NCI-H226 (cell line): ENCODE measurements at regions not wholly inside any gene's neighbourhood (a gene's known extent, or its start where the extent isn't known, plus 50 kb on each side); places are given as distances from the start of the nearest gene placed in this dataset.

ENCODE experiments used
- DNase-seq: peaks from one replicate; pipeline ENCODE4 v3.0.0-alpha.2; 2015

DNA sequence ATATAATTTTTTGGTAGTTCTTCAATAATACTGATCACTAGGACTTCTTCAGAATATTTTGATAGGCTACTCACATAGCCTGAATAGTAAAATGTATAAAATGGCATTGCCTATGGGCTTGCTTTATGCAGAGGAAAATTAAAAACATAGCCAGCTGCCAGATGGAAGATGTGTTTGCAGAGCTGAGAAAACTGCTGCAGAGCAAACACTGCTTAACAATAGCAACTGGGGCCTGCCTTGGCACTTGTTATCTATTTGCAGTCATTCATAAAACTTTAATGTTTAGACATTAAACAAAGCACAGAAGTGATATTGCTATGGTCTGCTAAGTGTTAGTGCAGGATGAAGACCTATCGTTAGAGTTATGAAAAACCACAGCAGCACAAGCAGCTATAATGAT, 151.5 kb upstream of the SMC2 start:
- DNase-seq = no peak

DNA sequence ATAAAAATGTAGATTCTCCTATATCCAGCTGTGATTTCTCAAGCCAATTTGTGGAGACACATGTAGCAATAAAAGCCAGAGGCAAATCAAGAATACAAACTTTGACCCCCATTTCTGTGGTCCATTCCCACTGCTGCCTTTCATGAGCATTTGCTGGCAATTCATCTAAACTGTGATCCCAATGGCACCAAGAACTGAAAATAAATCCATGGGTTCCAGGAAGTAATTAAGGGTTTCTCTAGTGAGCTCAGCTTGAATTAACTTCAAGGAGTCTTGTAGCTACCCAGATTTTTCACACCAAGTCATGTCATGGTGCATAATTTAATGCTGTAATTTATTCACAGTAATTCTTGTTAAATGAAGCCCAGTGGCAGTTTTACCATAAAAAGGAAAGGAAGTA, 145.0 kb upstream of the SMC2 start:
- no peak for DNase-seq

DNA sequence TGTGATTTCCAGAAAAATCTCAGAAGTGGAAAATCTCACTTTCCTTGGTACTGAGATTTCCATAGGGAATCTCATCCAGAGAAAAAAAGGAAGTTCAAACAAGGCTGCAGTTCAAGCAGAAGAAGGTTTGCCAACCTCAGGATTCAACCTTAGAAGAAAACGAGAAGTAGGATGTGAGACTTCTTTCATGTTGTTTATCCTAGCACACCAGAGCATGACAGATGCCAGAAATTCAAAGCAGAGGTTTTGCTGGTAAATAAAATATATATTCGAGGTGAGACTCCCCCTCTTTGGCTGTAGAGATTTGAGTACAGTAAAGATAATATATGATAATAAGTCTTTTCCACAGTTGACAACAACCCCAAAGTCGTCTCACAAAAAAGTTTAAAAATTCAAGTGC, 116.9 kb upstream of the SMC2 start:
- no peak for DNase-seq

DNA sequence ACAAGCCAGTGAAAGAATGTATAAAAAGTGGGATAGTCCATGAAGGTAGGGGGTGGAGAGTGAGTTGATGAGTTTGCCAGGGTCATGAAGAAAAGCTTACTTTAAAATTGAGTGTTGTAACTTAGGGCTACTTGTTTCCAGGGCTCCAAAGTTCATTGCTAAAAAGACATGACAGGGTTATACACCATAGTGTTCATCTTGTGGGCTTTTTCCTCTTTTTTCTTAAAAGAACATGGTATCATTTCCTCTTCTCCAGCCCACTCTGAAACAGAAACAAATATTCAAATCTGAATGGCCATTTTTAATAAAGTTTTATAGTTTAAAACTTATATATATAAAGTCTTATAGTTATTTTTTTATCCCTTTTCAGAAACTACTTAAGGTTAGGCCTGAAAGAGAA, 115.7 kb upstream of the SMC2 start:
- DNase-seq = no peak

DNA sequence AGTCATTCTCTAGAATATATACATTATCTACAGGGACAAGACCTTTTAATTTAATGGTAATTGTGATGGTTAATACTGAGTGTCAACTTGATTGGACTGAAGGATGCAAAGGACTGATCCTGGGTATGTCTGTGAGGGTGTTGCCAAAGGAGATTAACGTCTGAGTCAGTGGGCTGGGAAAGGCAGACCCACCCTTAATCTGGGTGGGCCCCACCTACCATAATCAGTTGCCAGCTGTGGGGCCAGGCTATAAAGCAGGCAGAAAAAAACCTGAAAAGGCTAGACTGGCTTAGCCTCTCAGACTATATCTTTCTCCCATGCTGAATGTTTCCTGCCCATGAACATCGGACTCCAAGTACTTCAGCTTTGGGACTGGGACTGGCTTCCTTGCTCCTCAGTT, 112.2 kb upstream of the SMC2 start:
- no peak for DNase-seq

DNA sequence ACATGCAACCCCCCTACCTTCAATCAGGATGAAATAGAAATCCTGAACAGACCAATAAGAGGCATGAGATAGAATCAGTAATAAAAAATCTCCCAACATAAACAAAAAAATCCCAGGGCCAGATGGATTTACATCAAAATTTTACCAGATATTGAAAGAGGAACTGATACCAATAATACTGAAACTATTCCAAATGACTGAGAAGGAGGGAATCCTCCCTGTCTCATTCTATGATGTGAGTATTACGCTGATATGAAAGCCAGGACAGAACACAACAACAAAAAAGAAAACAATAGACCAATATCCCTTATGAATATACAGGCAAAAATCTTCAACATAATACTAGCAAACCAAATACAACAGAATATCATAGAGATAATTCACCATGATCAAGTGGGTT, 109.0 kb upstream of the SMC2 start:
- DNase-seq = no peak

DNA sequence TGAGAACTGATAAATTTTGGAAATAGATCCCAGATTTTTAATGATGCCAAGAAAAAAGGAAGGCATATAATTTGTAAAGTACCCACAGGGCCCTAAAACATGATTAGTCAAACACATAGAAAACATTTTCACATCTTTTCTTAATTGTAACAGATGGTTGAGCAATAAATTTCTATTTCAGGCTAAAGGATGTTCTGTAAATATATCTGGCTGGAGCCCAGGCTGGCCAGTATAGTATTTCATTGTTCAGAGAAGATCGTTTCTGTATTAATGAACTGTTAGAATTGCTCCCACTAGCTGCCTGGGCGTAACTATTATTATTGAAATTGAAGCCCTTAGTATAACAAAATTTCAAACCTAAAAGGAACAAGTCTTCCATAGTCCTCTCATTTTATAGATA, 105.3 kb upstream of the SMC2 start:
- no peak for DNase-seq

DNA sequence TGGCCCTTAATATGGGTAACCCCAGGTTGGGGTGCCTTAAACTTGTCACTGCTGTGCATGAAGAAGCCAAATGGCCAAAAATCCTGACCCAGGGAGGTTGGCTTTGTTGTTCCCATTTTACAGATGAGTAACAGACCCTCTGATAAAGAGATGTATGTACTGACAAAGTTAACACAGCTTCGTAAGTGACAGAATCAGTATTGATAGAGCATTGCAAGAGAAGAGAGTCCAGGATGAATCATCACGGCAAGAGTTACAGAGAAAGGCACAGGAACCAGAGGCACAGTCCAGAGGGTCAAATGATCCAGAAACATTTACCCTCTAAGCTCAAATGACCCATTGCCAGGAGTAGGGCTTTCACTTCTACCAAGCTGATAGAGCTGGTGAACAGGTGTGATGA, 103.8 kb upstream of the SMC2 start:
- DNase-seq = no peak

DNA sequence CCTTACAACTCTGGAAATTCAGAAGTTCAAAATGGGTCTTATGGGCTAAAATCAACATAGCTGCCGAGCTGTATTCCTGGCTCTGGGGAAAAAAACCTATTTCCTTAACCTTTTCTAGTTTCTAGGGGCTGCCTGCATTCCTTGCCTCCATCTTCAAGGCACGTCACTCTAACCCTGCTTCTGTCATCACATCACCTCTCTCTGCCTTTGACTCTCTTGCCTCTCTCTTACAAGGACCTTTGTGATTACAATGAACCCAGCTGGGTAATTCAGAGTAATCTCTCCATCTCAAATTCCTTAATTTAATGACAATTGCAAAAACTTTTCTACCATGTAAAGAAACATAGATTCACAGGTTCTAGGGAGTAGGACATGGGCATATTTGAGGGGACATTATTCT, 103.1 kb upstream of the SMC2 start:
- no peak for DNase-seq

DNA sequence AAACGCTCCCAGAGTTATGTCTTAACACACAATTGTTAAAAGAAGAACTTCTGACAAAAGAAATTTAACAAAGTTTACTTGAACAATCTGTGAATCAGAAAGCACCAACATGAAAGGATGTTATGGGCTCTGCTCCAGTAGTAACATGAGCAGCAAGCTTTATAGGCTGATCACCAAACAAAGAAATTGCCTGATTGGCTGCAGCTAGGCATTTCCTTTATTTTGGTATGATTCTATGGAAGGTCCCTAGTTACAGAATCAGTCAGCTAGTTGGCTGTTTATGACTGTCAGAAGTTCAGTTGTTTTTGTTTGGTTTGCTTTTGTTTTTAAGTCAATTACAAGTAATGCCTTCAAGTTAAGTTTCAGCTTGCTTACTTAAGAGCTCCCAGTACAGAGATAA, 102.4 kb upstream of the SMC2 start:
- peak; percentile 29 for DNase-seq

DNA sequence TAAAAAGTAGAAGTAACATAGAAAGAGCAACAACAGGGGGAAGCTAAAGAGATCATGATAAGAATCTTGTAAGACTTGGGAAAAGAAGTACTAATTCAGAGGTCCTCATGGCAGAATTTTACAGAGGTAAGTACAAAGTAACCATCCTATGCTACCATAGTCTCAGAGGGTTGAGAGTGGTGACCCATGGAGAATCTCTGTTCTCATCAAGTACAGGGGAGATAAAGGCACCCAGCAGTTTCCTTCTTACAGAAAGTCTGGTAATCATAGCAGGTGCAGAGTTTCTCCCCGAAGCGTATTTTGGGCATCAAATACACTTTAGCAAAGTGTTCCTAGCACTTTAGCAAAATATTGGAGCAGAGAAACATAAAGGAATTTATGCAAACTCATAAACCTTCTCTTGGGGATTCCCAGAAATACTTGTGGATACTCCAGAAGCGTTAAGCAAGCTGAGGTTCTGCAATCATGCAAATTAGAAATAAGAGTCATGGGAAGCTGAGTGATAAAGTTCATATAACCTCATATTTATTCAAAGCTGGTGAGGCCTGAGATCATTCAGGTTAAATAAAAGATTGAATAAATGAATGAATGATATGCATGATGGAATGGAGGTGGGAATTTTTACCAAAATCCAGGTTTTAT, 101.0 kb upstream of the SMC2 start:
- DNase-seq = no peak

DNA sequence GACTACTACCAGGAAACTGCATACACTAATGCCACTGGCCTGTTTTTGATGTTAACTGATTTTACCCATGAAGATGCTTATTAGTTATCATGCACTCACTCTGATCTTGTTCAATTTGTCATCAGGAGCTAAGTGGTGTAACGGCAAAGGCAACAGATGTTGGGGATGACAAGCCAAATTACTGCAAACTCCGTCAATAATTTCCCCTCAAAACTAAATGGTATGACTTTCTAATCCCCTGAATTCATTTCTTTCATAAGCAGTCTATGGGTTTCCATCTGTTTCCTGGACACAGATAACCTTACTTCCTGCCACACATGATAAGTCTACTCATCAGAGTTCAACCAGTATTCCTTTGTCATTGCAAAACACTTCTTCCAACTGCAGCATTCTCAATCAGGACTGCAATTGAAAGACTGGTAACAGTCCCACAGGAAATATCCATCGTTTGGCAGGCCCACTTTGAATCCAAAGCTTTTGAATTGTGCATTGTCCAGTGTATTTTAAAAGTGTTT, 96.2 kb upstream of the SMC2 start:
- no peak for DNase-seq

DNA sequence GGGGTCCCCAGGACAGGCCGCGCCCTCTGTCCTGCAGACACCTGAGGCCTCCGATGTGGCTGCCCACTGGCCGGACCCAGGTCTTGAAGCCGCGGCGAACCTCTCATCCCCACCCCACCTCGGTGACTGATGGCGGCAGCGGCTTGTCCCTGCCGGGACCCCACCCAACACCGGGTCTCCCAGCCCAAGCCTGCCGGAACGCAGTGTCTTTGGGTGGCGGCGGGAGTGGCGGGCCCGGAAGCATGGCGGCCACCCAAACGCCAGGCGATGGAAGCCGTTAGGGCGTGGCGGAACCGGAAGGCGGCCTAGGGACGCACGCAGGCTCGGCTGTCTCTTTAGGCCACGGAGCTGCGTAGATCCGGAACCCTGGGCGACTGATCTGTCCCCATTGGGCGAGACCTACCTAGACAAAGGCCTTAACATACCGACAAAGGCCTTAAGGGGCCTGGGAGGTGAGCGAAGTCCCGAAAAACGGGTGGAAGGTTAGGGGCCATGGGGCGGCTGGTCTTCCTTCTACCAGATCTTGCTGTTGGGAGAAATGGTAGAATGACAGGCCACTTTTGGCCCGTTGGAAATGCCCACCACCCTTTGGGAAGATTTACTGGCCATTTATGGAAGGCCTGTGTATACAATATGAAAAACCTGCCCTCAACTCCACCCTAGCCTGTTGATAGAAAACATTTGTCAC, 94.6 kb upstream of the SMC2 start:
- DNase-seq = no peak

DNA sequence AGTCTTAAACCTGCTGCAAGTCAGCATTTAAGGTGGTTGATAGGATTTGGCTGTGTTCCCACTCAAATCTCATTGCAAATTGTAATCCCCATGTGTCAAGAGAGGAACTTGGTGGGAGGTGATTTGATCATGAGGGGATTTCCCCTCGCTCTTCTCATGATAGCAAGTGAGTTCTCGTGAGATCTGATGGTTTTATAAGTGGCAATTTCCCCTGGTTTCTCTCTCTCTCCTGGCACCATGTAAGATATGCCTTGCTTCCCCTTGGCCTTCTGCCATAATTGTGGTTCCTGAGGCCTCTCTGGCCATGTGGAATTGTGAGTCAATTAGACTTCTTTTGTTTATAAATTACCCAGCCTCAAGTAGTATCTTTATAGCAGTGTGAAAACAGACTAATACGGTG, 84.3 kb upstream of the SMC2 start:
- DNase-seq = peak; percentile 58

DNA sequence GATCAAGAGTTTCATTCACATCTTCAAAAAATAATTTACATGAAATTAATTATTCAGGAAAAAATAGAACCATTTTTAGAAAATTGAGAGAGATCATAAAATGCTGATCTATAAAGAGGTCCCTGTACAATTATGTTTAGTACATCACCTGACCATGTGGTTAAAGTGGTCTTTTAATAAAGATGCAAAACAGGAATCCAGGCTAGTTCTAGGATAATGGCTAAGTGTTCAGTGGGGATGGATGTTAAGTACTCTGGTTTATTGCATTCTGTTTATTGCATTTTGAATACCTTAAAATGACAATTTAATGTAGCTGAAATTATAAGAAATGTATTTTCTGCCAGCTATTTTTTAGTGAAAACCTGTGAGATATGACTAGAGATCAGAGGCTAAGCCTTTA, 72.0 kb upstream of the SMC2 start:
- no peak for DNase-seq

DNA sequence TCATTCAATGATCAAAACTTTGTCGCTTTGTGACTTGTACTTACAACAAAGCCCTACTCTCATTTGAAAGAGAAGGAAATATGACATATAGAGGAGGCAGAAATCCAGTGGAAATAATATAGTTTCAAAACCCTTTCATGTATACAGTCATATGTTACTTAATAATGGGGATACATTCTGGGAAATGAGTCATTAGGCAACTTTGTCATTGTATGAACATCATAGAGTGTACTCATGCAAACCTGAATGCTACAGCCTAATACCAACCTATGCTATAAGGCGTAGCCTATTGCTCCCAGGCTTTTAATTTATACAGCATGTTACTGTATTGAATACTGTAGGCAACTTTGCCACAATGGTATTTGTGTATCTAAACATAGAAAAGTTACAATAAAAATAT, 69.0 kb upstream of the SMC2 start:
- DNase-seq = peak; percentile 41

DNA sequence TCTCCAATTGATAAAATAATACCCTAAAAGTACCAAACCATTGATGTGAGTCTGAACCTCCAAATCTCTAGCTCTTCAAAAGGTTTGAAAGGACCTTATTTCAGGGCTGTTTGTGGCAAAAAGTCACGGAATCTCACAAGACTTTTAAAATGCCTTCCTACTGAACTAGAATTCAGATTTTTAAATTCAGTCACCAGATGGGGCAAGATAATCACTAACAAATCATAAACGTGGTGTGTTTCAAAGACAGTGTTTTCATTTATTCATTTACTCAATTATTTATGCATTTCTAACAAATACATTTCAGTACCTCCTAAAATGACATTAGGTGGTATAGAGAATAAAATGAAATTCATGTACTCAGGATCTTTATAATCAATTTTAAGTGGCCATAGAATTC, 68.2 kb upstream of the SMC2 start:
- no peak for DNase-seq

DNA sequence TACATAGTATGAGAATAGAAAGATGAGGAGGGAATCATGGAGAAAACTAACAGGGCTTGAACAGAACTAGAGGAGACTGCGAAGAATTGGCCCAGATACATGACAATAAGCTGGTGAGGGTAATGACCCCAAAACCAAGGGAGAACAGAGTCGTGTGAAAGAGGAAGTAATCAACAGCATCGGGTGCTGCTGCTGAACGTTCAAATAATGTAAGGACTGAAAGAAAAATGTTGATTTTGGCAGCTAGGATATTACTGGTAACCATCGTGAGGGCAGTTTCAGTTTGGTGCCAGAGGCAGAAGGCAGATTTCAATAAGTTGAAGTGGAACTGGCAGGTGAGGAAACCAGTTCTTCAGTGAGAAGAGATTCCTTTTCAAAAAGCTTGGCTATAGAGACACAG, 66.8 kb upstream of the SMC2 start:
- no peak for DNase-seq

DNA sequence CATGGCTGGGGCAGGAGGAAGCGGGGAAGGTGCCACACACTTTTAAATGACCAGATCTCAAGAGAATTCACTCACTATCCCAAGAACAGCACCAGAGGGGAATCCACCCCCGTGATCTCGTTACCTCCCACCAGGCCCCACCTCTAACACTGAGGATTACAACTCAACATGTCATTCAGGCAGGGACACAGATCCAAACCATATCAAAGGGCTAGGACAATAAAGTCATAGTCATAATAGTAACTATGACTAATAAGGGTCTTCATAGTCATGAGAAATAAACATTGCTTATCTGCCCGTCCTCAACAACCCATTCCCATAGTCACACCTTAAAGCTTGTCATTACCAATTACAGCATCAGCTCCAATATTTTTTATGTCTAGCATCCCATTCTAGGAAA, 65.3 kb upstream of the SMC2 start:
- no peak for DNase-seq
